ENCODE measurements at regions not wholly inside any gene's neighbourhood (a gene's known extent, or its start where the extent isn't known, plus 50 kb on each side); places are given as distances from the start of the nearest gene placed in this dataset.
"Not testable (repeated sequence)": the region's sequence is repeated elsewhere in the genome, so short reads cannot be mapped to it uniquely, and the experiment has no call there.

DNA sequence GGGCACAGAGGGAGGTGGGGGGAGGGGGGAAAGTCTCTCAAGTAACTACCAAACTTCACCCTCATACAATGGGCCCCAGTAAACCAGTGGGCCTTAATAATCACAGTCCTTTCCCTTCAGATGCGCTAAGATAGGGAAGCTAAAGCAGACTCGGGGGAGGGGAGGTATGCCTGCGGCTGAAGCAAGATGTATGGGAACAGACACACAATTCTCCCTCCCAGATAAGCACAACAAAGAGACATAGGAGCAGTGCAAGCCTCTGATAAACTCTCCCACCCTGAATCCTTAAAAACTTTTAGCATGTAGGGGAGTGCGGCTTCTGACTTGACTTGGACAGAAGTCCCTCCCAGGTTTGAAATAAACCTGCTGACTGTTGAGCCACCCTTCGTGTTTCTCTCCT lies 54.7 kb downstream of the PROP1 start:
- TF ChIP-seq, protein P1, sequence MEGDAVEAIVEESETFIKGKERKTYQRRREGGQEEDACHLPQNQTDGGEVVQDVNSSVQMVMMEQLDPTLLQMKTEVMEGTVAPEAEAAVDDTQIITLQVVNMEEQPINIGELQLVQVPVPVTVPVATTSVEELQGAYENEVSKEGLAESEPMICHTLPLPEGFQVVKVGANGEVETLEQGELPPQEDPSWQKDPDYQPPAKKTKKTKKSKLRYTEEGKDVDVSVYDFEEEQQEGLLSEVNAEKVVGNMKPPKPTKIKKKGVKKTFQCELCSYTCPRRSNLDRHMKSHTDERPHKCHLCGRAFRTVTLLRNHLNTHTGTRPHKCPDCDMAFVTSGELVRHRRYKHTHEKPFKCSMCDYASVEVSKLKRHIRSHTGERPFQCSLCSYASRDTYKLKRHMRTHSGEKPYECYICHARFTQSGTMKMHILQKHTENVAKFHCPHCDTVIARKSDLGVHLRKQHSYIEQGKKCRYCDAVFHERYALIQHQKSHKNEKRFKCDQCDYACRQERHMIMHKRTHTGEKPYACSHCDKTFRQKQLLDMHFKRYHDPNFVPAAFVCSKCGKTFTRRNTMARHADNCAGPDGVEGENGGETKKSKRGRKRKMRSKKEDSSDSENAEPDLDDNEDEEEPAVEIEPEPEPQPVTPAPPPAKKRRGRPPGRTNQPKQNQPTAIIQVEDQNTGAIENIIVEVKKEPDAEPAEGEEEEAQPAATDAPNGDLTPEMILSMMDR (IDR thresholded peaks at IDR 0.05; ENCODE audit: low read depth, low read length, missing input control) = not testable (repeated sequence)
- TF ChIP-seq NR2F2, RAD21, SP1, JUND, FOXA2 (IDR thresholded peaks at IDR 0.05): not testable (repeated sequence)
- TF ChIP-seq, protein P2, sequence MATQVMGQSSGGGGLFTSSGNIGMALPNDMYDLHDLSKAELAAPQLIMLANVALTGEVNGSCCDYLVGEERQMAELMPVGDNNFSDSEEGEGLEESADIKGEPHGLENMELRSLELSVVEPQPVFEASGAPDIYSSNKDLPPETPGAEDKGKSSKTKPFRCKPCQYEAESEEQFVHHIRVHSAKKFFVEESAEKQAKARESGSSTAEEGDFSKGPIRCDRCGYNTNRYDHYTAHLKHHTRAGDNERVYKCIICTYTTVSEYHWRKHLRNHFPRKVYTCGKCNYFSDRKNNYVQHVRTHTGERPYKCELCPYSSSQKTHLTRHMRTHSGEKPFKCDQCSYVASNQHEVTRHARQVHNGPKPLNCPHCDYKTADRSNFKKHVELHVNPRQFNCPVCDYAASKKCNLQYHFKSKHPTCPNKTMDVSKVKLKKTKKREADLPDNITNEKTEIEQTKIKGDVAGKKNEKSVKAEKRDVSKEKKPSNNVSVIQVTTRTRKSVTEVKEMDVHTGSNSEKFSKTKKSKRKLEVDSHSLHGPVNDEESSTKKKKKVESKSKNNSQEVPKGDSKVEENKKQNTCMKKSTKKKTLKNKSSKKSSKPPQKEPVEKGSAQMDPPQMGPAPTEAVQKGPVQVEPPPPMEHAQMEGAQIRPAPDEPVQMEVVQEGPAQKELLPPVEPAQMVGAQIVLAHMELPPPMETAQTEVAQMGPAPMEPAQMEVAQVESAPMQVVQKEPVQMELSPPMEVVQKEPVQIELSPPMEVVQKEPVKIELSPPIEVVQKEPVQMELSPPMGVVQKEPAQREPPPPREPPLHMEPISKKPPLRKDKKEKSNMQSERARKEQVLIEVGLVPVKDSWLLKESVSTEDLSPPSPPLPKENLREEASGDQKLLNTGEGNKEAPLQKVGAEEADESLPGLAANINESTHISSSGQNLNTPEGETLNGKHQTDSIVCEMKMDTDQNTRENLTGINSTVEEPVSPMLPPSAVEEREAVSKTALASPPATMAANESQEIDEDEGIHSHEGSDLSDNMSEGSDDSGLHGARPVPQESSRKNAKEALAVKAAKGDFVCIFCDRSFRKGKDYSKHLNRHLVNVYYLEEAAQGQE (IDR thresholded peaks at IDR 0.05) = not testable (repeated sequence)

All from liver (tissue), 3 donors.